ENCODE measurements at regions not wholly inside any gene's neighbourhood (a gene's known extent, or its start where the extent isn't known, plus 50 kb on each side); places are given as distances from the start of the nearest gene placed in this dataset.

GRCh38 chr4:184887947-184888346, 62.2 kb upstream of the ACSL1 start:
- TF ChIP-seq CTCF (IDR thresholded peaks at IDR 0.05) (no peak), POLR2A (IDR thresholded peaks at IDR 0.05) (no peak)
